HG02840 (cell line): ENCODE measurements at regions not wholly inside any gene's neighbourhood (a gene's known extent, or its start where the extent isn't known, plus 50 kb on each side); places are given as distances from the start of the nearest gene placed in this dataset.
"Not testable (repeated sequence)": the region's sequence is repeated elsewhere in the genome, so short reads cannot be mapped to it uniquely, and the experiment has no call there.

Experiments used
- ATAC-seq: cut with Tn5 transposase; IDR thresholded peaks from one replicate; pipeline ENCODE4 v1.9.1; 2021; ENCODE audit warnings: mild to moderate bottlenecking, moderate library complexity, moderate number of reproducible peaks; ENCODE audit not compliant: unreplicated experiment, low FRiP score

DNA sequence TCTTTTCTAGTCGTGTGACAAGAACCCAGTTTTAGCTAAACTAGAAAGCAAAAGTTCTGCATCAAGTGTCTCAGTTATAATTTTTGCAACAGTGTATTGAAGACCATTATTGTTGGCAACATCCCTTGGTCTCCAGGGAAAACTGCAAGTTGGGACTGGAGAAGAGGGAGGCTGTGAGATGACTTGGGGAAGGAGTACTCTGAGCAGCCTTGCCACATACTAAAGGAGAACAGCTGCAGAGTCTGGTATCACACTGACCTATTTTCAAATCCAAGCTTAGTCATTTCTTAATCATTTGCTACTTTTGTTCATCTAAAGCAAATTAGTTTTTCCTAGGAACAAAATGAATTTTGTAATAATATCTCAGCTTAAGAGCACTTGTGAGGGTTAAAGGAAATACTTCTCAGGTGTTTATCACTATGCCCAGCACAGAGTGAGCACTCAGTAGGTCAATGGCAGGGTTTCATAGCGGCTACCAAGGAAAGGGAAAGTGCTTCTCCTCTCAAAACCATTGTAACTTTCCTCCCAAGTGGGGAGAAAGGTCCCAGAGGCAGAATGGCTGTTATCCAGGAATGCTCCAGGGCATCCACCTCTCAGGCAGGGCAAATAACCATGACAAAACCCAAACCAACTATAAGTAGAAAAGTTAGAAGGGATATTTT lies 247.1 kb downstream of the C11orf87 start:
- ATAC-seq: no peak

DNA sequence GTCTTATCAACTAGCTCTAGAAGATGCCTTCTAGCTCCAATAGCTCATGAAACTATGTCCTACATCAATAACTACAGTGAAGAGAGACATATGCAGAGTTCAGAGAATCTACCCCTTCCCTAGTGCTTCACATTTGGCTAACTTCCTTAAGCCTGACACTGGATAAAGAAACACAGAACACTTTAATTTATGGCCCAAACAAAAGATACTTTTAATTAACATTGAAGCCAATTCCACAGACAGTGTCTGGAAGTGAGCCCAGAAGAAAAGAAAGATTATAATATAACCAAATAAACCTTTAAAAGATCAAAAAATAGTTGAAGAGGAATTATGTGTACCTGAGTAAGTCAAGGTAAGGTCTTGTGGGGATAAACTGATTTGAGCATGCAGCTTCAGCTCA lies 255.2 kb downstream of the C11orf87 start:
- ATAC-seq: no peak

DNA sequence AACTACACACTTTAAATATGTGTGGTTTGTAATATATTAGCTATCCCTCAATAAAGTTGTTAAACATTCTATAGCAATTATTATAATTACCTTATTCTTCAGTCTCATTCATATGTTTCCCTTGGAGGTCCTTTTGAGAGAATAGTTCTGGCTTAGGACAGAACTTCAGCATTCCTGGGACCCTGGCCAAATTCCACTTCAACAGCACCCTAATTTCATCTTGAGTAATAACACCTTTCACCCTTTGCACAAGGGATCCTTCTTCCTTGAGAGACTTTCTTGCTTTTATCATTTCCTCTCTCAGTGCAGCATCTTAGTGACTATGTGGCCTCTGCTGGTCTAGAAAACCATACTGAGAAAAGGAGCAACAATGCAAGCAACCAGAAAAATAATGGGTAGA lies 255.9 kb downstream of the C11orf87 start:
- ATAC-seq: no peak

DNA sequence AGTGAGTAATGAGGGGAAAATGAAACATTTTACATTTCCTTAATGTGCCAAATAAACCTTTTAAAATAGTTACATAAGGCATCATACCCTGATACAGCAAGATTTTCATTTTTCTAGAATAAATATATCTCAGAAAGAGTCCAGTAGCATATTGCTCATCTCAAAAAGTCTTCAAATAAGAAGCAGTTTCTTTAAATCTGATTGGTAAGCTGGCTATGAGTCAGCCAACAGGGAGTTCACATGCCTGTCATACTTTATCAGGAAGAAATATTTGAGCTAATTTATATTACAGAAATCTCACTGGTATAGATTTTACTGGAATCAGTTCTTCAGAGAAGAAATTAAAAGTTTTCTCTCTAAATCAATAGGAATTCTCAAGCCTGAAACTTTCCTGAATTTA lies 258.1 kb downstream of the C11orf87 start:
- no peak for ATAC-seq

DNA sequence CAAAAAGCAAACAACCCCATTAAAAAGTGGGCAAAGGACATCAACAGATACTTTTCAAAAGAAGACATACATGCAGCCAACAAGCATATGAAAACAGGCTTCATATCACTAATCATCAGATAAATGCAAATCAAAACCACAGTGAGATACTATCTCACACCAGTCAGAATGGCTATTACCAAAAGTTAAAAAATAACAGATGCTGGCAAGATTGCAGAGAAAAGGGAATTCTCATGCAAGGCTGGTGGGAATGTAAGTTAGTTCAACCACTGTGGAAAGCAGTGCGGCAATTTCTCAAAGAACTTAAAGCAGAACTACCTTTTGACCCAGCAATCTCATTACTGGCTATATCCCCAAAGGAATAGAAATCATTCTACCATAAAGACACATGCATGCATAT lies 260.8 kb downstream of the C11orf87 start:
- not testable (repeated sequence) for ATAC-seq

DNA sequence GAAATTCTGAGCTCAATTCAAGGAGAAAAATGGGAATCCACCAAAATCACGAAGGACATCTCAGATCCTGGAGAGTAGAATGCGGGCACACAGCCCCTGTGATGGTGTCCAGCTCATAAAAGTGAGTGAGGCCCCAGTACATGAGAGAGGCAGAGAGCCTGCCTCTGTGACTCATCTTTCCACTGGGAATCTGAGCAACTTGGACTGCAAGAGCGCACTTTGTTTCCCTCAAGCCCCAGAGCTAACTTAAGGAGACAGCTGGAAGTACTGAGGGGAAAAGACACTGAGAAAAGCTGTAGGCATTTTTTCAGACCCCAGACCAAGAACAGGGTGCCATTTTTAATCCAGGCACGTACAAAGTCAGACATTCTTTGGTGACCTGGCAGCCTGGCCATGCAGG lies 273.7 kb downstream of the C11orf87 start:
- ATAC-seq: no peak

DNA sequence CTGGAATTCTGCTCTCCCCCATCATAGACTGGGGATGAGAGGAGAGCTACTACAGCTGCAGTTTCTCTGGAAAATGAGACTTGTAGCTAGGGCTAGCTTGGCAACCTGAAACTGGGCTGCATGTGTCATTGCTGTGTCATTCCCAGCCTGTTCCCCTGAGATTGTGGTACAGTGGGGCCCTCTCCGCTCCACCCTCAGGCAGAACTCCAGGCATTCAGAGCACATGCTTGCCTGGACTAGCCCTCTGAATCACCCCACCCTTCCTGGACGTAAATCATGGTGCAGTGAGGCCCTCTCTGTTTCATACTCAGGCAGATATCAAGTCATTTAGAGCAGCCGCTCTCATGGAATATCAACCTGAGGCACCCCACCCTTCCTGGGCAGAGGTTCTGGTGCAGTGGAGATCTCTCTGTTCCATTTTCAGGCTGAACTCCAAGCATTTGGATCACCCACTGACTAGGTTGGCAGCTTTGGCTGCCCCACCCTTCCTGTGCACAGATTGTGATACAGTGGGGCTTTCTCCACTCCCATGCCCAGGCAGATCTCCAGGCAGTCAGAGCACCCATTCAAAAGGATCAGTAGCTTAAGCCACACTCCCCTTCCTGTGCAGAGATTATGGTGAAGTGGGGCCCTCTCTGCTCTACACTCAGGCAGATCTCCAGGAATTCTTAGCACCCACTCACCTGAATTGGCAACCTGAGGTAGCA lies 274.4 kb downstream of the C11orf87 start:
- no peak for ATAC-seq

DNA sequence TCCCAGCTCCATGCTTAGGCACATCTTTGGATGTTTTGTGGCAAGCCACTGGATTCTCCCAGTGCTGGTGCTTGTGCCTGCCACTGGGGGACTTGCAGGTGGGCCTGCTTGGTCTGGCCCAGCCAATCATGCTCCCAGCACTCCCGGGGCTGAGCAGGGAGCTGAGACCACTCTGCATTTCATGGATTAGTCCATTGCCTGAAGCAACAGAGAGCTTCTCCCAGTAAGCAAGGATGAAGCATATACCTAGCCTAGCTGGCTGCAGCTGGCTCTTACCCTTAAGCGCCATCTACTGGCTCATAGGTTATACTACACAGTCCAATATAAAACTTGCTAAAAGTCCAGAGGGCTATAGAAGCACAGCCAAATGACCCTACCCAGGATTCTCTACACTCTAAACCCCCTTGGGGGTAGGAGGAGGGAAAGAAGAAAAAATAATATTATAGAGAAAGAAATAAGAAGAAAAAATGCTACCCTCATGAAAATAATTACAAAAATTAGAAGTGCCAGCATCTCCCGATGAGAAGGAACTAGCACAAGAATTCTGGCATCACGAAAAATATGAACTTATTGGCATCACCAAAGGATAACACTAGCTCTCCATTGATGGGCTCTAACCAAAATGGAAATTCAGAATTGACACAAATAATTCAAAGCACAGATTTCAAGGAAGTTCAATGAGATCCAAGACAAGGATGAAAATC lies 275.3 kb downstream of the C11orf87 start:
- ATAC-seq: no peak

DNA sequence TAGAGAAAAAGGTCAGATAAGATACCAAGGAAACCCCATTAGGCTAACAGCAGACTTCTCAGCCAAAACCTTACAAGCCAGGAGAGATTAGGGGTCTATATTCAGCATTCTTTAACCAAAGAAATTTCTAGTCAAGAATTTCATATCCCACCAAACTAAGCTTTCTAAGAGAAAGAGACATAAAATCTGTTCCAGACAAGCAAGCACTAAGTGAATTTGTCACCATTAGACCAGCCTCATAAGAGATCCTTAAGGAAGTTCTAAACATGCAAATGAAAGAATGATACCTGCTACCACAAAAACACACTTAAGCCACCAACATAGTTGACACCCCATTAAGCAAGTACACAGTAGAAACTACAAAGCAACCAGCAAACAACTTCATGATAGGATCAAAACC lies 276.2 kb downstream of the C11orf87 start:
- ATAC-seq: no peak

DNA sequence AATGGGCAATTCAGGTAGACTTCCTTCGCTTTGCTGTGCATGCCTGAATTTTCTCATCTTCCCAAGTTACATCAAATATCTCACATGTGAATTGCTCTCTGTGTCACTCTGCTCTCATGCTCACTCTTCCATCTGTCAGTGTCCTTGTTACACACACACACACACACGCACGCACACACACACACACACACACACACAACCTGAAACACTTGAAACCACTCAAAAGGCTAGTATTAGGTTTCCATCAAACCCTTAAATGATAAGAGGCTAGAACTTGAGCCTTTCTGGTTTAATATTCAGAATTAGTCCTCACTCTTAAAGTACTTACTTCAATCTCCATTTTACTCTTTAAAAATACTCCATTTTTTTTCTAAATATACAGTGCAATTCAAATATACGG lies 282.4 kb downstream of the C11orf87 start:
- ATAC-seq: no peak

DNA sequence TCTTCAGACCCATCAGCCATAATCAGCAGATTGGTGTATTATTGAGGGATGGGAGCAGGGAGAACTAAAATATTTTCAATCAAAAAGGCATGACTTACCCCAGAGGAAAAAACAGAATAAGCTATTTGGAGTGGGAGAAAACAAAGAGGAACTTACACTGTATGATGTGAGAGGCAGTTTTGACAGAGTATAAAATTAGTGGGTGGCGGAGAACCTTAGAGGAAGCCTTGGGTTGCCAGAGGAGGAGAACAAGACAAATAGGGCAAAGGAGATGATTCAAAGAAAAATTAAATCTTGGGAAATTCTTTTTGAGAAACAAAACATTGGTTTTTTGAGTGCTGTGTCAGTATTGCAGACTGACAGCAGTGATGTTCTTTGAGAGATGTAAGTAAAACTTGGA lies 285.0 kb downstream of the C11orf87 start:
- no peak for ATAC-seq

DNA sequence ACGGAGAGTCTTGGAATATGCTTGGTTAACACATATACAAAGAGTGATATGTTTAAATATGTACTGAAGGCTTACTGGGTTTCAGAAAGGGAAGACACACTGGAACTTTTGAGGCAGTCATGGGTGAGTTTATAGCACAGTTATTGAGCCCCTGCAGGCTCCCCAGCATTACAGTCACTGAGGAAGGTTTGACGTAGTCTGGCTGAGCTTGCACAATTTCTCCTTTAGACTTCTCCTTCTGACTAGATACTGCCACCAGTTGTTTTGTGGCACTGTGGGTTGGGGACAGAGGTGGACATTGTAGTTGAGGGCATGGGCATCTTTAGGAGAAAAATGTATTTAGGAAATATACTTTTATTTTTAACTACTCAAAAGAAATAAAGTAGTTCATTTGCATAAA lies 285.4 kb downstream of the C11orf87 start:
- no peak for ATAC-seq

DNA sequence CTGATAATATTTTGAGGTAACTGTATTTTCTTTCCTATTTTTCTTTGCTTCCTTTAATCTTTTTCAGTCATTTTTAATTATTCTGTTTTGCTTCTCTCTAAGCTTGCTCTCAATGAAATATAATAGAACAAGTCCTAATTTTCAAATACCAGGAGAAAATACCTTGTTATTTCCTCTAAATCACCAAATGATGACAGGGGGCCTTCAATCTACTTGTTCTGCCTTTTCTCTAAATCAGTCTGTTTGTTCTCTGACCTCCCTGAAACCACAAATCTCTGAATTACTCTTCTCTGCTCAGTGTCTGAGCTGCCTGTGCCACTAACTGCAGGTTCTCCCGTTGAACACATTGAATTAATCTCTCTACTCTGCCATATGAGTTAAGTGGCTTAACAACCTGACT lies 286.2 kb downstream of the C11orf87 start:
- no peak for ATAC-seq

DNA sequence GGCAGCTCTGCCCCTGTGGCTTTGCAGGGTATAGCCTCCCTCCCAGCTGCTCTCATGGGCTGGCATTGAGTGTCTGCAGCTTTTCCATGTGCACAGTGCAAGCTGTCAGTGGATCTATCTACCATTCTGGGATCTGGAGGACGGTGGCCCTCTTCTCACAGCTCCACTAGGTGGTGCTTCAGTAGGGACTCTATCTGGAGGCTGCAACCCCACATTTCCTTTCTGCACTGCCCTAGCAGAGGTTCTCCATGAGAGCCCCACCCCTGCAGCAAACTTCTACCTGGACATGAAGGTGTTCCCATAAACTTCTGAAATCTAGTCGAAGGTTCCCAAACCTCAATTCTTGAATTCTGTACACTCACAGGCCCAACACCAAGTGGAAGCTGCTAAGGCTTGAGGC lies 292.5 kb downstream of the C11orf87 start:
- not testable (repeated sequence) for ATAC-seq

DNA sequence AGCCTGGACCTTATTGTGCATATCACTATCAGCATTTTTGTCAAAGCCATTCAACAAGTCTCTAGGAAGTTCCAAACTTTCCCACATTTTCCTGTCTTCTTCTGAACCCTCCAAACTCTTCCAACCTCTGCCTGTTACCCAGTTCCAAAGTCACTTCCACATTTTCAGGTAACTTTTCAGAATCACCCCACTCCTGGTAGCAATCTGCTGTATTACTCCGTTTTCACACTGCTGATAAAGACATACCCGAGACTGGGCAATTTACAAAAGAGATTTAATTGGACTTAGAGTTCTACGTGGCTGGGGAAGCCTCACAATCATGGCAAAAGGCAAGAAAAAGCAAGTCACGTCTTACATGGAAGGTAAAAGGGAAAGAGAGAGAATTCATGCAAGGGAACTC lies 293.4 kb downstream of the C11orf87 start:
- not testable (repeated sequence) for ATAC-seq

DNA sequence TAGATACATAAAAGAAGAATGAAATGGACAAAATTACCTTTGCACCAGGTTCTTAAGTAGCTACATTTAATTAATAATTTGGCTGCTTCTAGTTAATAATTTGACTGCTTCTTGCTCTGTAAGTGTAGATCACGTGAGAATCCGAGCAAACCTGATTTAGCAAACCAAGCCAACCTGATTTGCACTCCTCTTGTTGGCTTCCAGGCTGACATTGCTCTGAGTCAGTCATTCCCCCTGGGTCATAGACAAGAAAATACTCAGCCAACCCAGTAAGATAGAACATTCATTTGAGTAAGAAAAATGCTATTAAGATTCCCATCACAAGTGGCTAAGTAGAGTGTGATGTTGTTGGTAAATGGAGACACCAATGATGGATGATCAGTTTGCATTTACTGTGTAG lies 304.1 kb downstream of the C11orf87 start:
- ATAC-seq: no peak

DNA sequence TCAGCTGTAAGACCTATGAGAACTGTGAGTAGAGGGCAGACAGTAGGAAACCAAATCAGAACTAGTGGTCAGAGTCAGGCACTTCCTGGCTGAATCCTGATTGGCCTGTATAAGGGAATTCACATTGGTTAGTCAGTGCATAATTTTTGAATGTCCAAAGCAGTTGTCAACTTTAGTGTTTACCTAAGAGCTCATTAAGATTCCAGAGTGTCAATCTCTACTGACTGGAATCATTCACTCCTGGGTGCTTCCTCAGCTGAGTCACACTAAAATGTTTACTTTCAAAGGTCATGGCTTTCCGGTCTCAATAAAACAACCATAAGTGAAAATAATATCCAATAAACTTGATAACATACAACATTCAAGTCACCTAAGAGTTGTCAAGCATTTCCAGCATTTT lies 306.1 kb downstream of the C11orf87 start:
- no peak for ATAC-seq

DNA sequence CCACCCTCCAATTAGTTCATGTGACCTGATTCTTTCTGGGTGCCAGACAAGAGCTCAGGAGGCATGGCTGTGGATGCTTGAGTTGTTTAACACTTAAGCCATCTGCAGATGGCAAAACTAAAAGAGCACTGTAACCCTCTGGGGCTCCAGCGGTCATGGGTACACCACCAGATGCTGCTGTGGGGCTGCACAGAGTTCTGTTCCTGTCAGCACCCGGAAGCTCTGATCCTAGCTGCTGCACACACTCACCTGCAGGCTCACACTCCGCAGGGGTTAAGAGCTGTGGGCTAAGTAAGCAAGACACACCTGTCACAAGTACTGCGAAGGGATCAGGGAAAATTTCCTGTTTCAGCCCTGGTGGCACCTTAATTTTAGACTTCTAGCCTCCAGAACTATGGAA lies 307.8 kb downstream of the C11orf87 start:
- ATAC-seq: no peak

DNA sequence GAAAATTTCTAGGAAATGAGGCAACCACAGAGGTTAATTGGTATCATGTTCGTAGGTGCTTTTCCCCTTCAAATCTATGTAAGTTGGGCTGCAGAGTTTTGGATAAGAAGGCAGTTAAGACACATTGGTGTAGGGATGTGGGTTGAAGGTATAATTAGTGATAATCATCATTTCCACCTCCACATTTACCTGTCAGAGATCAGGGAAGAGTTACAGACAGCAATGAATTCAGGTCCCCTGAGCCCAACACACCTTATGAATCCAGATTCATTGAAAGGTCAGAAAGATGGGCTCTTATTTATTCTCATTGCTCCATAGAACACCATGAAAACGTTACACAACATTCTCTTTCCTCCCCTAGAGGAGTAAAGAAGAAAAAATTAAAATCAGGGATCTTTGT lies 308.7 kb downstream of the C11orf87 start:
- ATAC-seq: no peak

DNA sequence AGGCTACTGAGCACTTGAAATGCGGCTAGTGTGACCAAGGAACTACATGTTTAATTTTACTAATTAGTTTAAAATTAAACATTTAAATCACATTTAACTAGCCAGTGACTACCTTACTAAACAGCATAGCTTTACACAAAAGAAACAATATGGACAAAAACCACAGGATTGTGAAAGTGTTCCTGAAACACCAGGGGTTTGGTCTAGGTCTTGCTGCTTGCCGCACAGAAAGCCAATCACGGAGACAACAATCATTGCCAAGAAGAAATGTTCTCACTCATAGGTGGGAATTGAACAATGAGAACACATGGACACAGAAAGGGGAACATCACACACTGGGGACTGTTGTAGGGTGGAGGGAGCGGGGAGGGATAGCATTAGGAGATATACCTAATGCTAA lies 309.5 kb downstream of the C11orf87 start:
- no peak for ATAC-seq

DNA sequence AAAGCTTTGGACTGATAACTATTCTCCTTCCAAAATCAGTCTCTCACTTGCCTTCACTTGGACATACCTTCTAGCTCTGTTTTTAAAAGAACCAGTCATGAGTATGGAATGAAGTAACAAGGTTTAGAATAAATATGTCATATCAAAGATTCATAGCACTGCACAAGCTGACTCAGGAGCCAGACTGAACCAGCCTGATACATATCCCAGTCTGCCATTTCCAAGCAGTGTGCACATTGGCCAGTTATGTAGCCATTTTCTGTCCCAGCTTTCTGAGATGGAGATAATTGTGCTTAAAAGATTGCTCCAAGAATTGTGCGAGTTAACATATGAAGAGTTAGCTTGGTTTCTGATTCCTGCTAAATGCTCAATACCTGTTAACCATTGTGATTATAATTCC lies 311.3 kb downstream of the C11orf87 start:
- ATAC-seq: no peak

DNA sequence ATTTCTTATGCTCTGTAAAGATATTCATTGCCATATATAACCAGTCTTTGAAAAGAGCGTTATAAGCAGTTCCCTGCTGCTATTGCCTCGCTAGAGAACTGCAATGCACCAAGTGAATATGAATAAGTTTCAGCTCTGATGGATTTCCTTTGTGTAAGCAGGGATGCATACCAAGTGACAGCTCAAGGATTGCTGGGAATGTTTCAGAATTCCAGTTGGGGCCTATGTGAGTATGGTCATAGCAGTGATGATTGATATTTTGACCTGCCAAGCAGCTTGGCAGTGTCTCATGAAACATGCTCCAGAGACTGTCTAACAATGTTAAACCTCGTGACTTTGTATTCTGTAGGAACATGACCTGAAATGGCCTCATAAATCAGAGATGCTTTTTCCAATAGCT lies 312.6 kb downstream of the C11orf87 start:
- ATAC-seq: no peak
